Breast epithelium (tissue), 3 donors: ENCODE measurements at regions not wholly inside any gene's neighbourhood (a gene's known extent, or its start where the extent isn't known, plus 50 kb on each side); places are given as distances from the start of the nearest gene placed in this dataset.

Experiments
- CTCF ChIP-seq, 3 donors: fragments of 450-650 bp; IDR thresholded peaks; one replicate each; pipeline ENCODE4 v1.5.1; 2016 to 2017; ENCODE audit warnings: antibody characterized with exemption in 3 of 3, mild to moderate bottlenecking in 3 of 3, moderate library complexity in 3 of 3
- POLR2A ChIP-seq: fragments of 450-650 bp; IDR thresholded peaks from one replicate; pipeline ENCODE4 v1.6.1; 2016; ENCODE audit warnings: antibody characterized with exemption, mild to moderate bottlenecking, moderate library complexity
- POLR2AphosphoS5 ChIP-seq, 3 donors: sonication (generic); formaldehyde crosslinking; IDR thresholded peaks; one replicate each; pipeline ENCODE4 v1.6.1; 2017; ENCODE audit warnings: antibody characterized with exemption in 3 of 3

- TF ChIP-seq CTCF (IDR thresholded peaks at IDR 0.05) (no peak), POLR2A (no peak), POLR2AphosphoS5 (IDR thresholded peaks at IDR 0.05) (no peak)
Measured at GRCh38 chr7:32147546-32148268, 77.5 kb upstream of the PDE1C start.
